ENCODE measurements at regions not wholly inside any gene's neighbourhood (a gene's known extent, or its start where the extent isn't known, plus 50 kb on each side); places are given as distances from the start of the nearest gene placed in this dataset.
"Not testable (repeated sequence)": the region's sequence is repeated elsewhere in the genome, so short reads cannot be mapped to it uniquely, and the experiment has no call there.

DNA sequence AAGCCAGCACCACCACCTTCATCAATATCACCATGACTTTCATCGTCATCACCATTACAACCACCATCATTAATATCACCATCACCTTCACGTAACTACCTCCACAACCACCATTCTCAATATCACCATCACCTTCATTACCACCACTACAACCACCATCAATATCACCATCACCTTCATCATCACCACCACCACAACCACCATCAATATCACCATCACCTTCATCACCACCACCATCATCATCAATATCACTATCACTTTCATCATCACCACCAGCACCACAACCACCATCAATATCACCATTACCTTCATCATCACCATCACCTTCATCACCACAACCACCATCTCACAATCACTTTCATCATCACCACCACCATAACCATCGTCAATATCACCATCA is 225.3 kb upstream of the SULF2 start:
- no peak for DNase-seq (ENCODE audit: low read depth)

DNA sequence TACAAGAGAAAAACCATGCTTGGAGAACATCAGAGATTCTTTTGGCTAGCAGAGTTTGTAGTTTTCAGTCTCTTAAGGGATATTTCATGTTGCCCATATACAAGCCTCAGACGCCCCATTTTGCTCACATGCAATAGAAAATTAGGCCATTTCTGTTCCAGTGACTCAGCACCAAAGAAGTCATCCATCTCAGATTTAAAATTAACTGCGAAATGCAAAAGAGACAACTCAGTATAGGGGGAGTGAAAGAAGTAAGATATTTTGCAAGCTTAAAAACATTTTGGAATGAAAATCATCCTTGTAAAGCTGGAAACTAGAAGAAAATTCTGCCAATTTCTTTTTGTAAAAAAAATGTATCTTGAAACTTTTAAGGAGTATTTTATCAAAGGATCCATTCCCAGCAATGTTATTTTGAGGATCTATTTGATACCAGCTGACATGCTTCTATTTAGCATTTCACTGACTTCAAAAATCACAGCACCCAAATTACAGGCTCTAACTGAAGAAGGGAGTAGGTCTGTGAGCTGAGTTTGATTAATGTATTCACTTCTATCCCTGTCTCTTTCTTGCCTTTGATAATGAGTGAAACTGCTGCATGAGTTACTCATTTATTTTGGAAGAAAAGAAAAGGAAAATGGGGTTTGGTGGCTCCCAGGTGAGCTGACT is 223.7 kb upstream of the SULF2 start:
- DNase-seq (ENCODE audit: low read depth) = peak; percentile 65

DNA sequence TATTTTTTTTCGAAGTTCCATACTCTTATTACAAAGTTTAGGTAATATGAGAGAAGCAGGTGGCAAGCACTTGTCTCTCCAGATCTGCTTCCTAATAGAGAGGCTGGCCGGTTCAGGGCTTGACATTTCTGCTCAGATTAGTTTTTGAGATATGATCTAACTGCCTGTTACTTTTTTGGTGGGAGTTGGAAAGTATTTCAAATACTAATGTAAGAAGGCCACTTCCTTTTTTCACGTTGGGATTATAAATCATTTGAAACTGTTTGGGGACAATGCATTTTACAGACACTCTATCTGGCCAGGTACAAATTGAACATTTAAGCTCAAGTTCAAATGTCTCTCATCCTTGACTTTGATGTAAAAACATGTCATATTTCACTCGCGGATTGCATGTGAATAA is 222.1 kb upstream of the SULF2 start:
- DNase-seq (ENCODE audit: low read depth) = no peak

DNA sequence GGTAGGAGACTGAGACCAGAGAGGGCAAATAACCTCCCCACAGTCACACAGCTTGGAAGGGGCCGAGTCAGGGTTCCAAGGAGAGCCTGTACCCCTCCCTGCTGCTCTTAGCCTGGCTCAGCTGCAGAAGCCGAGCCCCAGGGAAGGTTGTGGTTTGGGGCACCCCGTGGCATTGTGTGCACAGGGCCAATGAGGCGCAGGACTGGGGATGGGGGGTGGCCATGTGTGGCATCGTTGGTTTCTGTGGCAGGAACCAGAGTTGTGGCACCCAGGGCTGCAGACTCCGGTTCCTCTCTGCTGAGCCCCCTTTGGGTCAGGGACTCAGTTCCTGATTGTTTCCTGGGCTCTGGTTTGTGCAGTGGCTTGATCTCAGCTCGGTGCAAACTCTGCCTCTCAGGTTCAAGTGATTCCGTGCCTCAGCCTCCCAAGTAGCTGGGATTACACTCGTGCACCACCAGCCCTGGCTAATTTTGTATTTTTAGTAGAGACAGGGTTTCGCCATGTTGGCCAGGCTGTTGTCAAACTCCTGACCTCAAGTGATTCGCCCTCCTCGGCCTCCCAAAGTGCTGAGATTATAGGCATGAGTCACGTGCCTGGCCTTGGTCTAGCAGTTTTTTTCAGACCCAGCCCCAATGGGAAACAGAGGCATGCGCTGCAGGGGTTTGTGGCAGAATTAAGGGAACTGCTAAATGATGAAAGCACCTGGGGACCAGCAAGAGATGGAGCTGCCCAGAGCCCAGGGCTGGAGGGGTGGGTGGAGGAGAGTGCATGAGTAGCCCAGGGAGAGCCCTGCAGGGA is 221.0 kb upstream of the SULF2 start:
- no peak for DNase-seq (ENCODE audit: low read depth)

DNA sequence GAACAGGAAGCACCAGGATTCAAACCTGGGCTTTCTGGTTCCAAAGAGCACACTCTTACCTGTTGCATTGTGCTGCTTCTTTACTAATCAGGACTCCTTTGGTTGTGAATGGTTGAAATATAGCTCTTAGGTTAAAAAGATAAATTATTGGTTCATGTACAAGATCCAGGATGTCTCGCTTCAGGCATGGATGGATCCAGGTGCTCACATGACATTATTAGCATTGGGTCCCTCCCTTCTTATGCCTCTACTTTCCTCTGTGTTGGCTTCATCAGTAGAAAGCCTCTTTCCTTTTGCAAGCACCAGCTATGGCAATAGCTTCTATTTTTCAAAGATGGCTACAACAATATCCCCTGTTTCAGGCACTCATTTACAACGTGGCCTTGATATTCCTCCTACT is 217.7 kb upstream of the SULF2 start:
- DNase-seq (ENCODE audit: low read depth) = no peak

DNA sequence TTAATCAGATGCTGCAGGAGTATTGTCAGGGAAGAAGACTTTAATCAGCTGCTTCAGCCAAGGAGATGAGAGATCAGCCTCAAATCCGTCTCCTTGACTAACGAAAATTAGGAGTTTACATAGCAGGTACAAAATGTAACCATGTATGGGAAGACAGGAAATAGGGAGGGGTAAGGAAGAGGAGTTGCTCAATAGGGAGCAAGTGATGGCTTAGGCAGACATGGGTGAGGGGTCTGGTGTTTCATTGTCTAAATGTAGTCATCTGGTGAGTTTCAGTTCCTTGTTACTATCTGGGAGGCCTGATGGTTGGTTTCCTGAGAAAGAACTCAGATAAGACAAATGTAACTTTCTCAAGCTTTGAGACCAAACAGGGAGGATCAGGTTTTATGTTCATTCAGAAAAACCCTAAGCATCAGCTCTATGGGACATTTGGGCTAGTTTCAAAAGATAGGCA is 217.3 kb upstream of the SULF2 start:
- no peak for DNase-seq (ENCODE audit: low read depth)

DNA sequence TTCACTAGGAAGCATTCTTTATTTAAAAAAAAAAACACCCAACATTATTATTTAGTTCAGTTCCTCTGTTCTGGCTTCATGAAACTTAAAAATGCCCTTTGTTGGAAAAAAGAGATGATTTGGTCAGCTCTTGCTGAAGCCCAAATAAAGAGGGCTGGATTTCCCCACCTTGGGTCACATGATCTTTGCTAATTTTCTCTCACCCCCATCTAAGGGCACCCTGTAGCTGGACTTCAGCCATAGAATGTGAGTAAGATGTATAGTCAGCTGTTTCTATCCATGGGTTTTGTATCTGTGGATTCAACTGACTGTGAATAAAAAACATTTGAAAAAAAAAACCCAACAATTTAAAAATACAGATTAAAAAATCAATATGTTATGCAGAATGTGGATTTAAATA is 213.9 kb upstream of the SULF2 start:
- no peak for DNase-seq (ENCODE audit: low read depth)

DNA sequence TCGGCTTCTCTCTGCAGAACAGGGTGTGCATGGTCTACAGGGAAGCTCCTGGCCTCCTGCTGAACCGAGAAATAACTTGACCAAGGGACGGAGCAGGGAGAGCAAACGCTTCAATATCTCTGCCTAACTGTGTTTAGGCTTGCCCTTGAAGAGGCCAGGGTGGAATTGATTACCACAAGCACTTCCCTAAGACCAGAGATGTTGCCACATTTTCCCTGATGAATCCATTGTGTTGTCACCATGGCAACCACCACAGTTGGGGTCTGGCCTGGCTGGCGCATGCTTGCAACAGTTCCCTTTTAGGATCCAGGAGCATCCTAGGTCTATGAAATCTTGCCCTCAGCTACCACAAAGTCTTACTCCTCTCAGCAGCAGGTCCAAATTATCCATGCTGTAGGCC is 213.5 kb upstream of the SULF2 start:
- no peak for DNase-seq (ENCODE audit: low read depth)

DNA sequence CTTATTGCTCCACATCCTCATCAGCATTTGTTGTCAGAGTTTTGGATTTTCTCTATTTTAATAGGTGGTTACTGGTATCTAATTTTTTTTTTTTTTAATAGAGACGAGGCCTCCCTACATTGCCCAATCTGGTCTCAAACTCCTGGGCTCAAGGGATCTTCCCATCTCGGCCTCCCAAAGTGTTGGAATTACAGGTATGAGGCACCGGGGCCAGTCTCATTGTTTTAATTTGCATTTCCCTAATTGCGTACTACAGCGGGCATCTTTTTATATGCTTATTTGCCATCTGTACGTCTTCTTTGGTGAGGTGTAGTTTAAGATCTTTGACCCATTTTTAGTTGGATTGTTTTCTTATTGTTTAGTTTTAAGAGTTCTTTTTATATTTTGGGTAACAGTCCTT is 210.4 kb upstream of the SULF2 start:
- no peak for DNase-seq (ENCODE audit: low read depth)

DNA sequence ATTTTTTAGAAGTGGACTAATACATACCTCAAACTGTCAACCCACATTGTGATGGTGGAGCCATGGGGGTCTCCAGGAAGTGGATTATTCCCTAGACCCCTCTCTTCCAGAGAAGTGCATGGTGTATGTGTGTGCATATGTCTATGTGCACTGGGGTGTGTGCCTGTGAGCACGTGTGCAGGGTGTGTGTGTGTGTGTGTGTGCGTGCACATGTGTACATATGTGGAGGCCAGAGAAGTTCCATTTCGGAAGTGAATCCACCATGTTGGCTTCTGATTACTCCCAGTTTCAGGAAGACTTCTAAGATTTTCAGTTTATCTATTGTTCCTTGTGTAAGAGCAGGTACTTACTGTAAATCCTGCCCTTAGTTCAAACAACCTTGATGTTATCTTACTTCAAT is 208.5 kb upstream of the SULF2 start:
- DNase-seq (ENCODE audit: low read depth) = no peak

DNA sequence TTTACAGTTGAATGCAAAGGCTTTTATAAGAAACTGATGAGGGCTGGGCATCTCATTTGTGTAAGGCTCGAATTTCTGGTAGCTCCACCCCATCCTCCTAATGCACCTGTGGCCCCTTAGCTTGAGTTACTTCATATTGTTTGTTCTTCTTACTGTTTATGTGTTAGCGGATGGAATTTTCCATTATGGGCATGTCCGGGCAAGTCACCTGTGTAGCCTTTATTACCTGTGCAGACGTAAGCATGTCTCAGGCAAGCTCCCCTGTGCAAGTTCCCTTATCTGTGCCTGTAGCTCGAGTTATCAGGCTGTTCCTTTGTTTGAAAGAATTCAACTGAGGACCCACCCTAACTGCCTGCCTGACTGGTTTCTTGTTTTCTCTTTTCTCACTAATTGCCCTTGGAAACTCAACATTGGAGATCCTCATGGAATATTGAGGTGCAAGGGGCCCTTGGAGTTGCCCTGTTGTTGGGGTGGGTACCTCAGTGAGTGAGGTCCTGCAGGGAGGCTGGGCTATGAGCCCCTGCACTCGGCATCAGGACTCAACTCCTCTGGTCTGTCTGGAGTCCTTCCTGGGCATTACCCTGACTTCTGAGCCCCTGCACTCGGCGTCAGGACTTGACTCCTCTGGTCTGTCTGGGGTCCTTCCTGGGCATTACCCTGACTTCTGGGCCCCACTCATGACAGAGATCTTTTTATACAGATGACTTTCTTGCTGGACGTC is 207.9 kb upstream of the SULF2 start:
- DNase-seq (ENCODE audit: low read depth) = no peak

DNA sequence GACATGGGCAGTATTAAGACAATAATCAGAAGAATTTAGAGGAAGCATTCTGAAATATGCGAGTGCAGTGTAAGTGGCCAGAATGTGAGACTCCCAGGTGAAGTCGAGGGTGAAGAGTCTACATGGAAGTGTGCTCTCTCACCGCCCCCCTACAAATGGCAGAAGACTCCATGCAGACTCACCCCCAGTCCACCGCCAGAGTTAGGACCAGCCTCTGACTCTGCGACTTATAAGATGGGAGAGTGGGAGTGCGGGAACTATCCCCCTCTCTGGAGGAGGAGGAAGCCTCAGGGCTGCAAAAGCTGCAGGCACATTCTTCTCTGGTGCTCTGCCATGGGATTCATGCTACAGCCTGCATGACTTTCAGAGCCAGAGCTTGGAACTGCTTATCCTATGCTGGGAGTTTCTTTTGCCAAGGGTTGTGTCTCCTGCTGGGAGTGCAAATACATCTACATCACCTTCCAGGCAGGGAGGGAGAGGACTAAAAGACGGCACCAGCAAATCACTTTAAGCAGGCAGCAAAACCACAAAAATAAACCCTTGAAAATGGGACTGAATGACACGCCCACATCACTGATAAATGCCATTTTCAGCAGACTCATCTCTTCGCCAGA is 206.7 kb upstream of the SULF2 start:
- no peak for DNase-seq (ENCODE audit: low read depth)

DNA sequence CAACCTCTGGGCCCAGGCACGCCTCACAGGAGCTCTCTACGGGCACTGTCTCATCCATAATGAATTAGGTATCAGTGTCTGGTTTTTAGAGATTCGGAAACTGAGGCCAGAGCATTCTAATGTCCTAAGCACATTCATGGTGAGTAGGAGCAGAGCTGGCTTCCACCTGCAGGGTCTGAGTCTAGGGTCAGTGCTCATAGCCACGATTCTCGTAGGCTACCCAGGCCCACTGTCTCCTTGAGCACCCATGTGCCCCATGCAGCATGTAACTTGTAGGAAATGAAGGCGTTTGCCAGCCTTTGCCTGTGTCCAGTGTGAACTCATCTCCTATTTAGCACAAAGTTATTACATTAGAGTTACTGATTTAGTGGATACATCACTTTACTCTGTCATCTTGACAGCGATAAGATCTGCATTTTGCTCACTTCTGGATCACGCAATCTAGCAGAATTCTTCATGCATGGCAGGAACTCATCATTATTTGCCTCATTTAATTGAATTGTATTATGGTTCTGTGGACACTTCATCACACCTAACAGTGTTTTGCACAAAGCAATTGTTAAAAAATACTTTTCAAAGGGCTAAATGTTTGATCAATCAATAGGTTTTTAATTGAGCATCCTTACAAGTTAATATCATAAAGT is 205.3 kb upstream of the SULF2 start:
- DNase-seq (ENCODE audit: low read depth) = no peak

DNA sequence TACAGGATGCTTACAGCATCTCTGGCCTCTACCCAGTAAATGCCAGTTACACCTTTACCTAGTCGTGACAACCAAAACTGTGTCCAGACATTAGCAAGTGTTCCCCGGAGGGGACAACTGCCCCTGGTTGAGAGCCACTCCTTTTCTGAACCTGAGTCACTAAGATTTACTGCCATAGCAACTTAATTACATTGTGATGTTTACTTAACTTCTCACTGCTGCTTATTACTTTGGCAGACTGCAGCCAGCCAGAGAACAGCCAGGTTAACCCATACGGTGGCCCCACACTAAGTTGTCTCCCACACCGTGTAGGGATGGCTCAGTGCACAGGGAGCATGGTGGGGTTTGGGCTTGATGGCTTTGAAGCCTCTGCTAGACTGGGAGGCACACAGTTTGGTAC is 204.7 kb upstream of the SULF2 start:
- no peak for DNase-seq (ENCODE audit: low read depth)

DNA sequence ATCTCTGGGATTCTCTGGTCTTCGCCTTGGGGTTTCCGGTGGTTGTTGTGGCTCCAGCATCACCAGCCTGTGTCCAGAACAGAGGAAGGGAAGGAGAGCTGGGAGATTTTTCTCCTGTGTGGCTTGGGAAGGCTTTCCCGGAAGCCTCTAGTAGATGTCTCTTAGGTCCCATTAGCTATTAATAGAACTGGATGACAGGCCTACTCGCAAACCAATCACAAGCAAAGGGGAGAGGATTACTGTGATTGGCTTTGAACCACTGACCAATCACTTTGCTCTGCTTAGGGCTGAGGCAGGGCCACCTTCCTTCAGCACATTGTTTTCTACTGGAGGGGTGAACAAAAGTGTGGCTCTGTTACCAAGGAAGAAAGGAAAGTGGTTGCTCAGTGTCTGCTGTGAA is 203.4 kb upstream of the SULF2 start:
- DNase-seq (ENCODE audit: low read depth) = no peak

DNA sequence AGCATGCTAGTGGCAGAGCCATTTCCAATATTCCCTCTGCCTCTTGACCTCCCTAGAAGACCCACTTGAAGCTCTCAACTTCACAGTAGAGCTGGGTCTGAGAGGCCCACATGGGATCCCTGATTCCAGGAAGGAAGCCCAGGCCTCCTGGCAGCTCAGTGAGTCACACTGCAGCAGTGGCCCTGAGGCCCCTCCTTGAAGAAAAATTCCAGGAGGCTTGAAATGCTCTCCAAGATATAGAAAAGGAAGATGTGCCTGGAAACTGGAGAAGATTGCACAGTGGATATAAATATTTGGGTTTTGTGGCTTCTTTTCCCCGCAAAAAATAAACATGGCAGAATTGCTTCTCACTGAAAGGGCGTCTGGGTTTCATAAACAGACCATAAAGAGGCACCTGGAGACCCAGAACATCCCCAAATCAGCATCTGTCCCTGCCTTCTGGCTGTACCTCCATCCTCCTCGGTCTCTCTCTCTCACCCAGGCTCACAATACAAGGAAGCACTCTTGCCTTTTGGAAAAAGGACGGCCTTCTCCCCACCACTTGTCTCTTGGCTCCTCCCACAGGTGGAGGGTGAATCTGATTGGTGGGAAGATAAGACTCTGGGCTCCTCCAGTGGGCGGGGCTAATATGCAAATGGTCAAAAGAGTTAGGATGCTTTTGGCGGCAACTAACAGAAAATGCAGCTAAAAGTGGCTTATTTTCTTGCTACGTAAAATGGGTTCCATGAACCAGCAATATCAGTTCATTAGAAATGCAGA is 200.0 kb upstream of the SULF2 start:
- DNase-seq (ENCODE audit: low read depth) = peak; percentile 68

DNA sequence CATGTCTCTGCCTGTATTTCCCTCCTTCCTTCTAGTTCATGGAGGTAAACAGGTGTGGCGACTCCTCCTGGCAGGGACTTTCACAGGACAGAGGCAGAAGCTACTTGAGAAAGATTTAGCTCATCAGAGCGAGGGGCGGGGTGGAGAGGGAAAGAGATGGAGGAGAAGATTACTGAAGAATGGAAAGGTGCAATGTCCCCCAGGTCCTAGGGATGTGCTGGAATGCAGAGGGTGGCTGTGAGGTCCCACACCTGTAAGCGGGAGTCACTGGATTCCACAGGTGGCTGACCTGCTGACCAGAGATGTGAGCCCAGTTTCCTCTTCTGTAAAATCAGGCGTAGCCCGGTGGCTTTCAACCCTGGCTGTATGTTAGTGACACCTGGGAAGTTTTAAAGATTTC is 199.2 kb upstream of the SULF2 start:
- no peak for DNase-seq (ENCODE audit: low read depth)

DNA sequence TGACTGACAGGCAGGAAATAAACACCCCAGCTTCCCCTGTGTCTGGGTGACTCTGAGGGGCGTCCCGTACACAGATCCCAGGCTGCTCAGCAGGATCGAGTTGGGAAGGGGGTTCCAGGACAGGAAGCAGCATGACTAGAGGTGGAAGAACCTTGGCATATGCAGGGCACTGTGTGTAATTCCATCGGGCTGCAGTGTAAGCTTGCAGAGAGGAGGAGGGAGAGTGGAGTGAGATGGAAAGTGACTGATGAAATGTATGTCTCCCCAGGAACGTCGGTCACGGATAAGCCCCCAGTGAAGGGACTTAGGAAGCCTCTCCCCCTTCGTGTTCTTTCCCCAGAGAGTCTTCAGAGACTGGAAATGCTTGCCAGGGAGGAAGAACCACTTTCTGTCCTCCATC is 198.4 kb upstream of the SULF2 start:
- not testable (repeated sequence) for DNase-seq (ENCODE audit: low read depth)

DNA sequence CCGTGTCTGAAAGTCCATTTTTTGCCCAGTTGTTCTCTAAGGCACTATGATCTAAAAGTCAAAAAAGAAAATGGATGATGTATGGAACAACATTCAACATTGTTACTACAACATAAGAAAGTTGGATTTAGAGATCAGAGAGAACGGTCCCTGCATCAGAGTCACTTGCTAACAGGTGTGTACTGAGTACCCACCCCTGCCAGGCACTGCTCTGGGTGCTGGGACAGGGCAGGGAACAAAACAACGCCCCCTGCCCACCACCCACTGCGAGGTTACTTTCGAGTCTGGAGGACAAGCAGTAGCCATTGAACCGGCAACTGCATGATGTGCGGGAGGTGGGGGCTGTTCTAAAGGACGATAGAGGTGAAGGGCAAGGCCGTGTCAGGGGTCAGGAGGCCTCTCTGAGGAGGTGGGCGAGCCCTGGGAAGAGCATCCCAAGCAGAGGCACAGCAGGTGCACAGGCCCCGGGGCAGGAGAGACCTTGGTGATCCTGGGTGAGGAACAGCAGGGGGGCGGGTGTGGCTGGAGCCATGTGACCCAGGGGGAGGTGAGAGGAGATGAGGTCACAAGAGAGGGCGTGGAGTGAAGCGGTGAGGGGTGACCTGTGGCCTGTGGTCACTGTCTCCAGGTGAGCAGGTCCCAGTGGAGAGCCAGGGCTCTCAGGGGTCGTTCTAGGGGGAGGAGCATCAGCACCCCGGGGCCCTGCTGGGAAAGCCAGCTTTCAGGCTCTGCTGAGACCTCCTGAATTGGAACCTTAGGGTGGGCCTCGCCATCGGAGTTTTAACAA is 197.5 kb upstream of the SULF2 start:
- DNase-seq (ENCODE audit: low read depth) = no peak

DNA sequence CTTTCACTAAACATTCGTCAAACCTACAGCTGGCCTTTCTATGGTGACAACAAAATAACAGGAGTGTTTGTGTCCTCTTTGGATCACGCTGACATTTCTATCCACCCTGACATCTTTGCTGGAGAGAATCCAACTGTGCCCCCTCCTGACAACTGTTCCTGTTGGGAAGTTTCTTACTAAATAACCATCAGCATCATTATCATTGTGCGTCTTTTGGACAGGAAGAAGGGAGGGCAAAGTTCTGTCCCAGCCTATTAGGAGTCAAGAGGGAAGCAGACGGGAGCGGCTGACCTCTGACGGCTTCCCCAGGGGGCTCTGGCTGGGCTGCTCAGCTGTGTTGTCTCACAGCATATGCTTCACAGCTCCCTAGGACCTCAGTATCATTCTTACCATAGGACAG is 195.9 kb upstream of the SULF2 start:
- no peak for DNase-seq (ENCODE audit: low read depth)
